GM12864 (cell line): ENCODE measurements at regions not wholly inside any gene's neighbourhood (a gene's known extent, or its start where the extent isn't known, plus 50 kb on each side); places are given as distances from the start of the nearest gene placed in this dataset.
"Not testable (repeated sequence)": the region's sequence is repeated elsewhere in the genome, so short reads cannot be mapped to it uniquely, and the experiment has no call there.

Experiments
- DNase-seq: peaks from one replicate; pipeline ENCODE4 v3.0.0-alpha.2; 2011; ENCODE audit warnings: low read depth
- H3K4me3 ChIP-seq: 2 replicates; pipeline ENCODE4 v1.5.1; 2011; ENCODE audit warnings: mild to moderate bottlenecking, low read depth, low read length, control low read depth
- CTCF ChIP-seq: IDR thresholded peaks from 2 replicates; pipeline ENCODE4 v1.5.1; 2011; ENCODE audit warnings: low read depth, mild to moderate bottlenecking, moderate library complexity, low read length, control low read depth, inconsistent platforms; ENCODE audit errors: missing control alignments

GRCh38 chr11:98289617-98290263 is 731.0 kb upstream of the CNTN5 start:
- no peak overlapping the region for H3K4me3 ChIP-seq
- TF ChIP-seq CTCF: no peak
- DNase-seq: no peak

GRCh38 chr11:98296091-98296880 is 724.5 kb upstream of the CNTN5 start:
- no peak for DNase-seq

GRCh38 chr11:98300719-98301118 is 720.0 kb upstream of the CNTN5 start:
- DNase-seq: no peak
- TF ChIP-seq CTCF: no peak
- H3K4me3 ChIP-seq: no peak overlapping the region

More at GRCh38 chr11:98296091-98296880, 724.5 kb upstream of the CNTN5 start:
- no peak overlapping the region for H3K4me3 ChIP-seq
- no peak for TF ChIP-seq CTCF

- DNase-seq: no peak
- TF ChIP-seq CTCF: no peak
- H3K4me3 ChIP-seq: no peak overlapping the region
Observed at GRCh38 chr11:98307827-98308491, 712.8 kb upstream of the CNTN5 start.

- H3K4me3 ChIP-seq, DNase-seq: not testable (repeated sequence)
Observed at GRCh38 chr11:98330306-98330705, 690.4 kb upstream of the CNTN5 start.

GRCh38 chr11:98358551-98358950 is 662.2 kb upstream of the CNTN5 start:
- no peak for DNase-seq
- no peak for TF ChIP-seq CTCF
- no peak overlapping the region for H3K4me3 ChIP-seq

GRCh38 chr11:98365190-98365589 is 655.6 kb upstream of the CNTN5 start:
- TF ChIP-seq CTCF: no peak
- no peak for DNase-seq
- no peak overlapping the region for H3K4me3 ChIP-seq
